Astrocyte (in vitro differentiated cells and primary cell): ENCODE measurements at regions not wholly inside any gene's neighbourhood (a gene's known extent, or its start where the extent isn't known, plus 50 kb on each side); places are given as distances from the start of the nearest gene placed in this dataset.

ENCODE experiments used
- EZH2 ChIP-seq: IDR thresholded peaks from 2 replicates; pipeline ENCODE4 v1.6.1; 2012; ENCODE audit warnings: mild to moderate bottlenecking, low read length, inconsistent platforms; ENCODE audit not compliant: insufficient read depth
- TF ChIP-seq, protein P1 (sequence below): IDR thresholded peaks from 2 replicates; pipeline ENCODE4 v1.5.1; 2011; ENCODE audit warnings: low read depth, mild to moderate bottlenecking, inconsistent platforms, low read length, moderate library complexity; ENCODE audit not compliant: insufficient read depth

DNA sequence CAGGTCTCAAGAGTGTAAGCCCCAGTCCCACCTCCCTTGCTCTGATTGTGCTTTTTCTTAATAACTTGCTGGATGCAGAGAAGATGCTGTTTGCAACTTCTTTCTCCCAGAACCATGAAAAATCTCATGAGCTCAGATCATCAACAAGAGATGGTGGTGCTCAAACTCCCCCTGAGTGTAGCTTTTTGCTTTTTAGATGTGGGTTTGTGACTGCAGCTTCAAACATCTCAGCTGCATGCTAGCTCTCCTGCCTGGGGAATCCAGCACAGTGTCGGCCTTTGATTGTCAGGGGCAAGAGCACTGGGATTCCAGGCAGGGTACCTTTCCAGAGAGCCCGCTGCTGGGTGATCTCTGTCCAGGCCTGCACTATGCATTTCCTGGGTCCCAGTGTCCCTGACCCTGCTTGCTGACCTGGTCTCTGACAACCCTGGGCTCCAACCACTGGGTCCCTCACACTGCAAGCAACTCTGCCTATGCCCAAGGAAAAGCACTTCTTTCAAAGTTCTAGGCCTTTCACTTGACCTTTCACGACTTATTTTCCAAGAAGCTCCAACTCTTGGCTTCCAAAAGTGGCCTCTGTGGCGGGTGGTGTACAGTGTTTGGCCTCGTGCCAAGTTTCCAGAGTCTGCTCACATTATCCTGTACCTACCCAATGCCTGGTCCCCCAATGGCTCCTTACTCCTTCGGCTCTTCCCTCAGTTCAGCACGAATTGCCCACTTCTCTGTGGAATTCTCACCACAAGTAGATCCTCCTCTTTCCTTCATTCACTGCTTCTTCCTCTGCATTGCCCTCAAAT lies 69.7 kb upstream of the LY86 start:
- TF ChIP-seq, protein P1, sequence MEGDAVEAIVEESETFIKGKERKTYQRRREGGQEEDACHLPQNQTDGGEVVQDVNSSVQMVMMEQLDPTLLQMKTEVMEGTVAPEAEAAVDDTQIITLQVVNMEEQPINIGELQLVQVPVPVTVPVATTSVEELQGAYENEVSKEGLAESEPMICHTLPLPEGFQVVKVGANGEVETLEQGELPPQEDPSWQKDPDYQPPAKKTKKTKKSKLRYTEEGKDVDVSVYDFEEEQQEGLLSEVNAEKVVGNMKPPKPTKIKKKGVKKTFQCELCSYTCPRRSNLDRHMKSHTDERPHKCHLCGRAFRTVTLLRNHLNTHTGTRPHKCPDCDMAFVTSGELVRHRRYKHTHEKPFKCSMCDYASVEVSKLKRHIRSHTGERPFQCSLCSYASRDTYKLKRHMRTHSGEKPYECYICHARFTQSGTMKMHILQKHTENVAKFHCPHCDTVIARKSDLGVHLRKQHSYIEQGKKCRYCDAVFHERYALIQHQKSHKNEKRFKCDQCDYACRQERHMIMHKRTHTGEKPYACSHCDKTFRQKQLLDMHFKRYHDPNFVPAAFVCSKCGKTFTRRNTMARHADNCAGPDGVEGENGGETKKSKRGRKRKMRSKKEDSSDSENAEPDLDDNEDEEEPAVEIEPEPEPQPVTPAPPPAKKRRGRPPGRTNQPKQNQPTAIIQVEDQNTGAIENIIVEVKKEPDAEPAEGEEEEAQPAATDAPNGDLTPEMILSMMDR = no peak
- TF ChIP-seq EZH2 = no peak
